Activated CD4-positive, alpha-beta memory T cell treated with anti-CD3 and anti-CD28 coated beads, Interleukin-2, amount 10 ng/mL, durations not matched to agents 7 days and 5 days (primary cell): ENCODE measurements at regions not wholly inside any gene's neighbourhood (a gene's known extent, or its start where the extent isn't known, plus 50 kb on each side); places are given as distances from the start of the nearest gene placed in this dataset.
"Not testable (repeated sequence)": the region's sequence is repeated elsewhere in the genome, so short reads cannot be mapped to it uniquely, and the experiment has no call there.

Experiments used
- CTCF ChIA-PET: fragments of 350-600 bp; sonication (Branson Sonifier 250); formaldehyde crosslinking; loops from one replicate; lab custom pipeline; 2021; ENCODE audit warnings: antibody characterized with exemption, inconsistent platforms; lab: Charles Lee
- POLR2A ChIA-PET: fragments of 350-600 bp; sonication (Branson Sonifier 250); formaldehyde crosslinking; loops from one replicate; lab custom pipeline; 2021; ENCODE audit warnings: antibody characterized with exemption; lab: Charles Lee
- DNase-seq: peaks from one replicate; pipeline ENCODE4 v3.0.0-alpha.2; 2020
- H3K27ac Mint-ChIP-seq: one replicate; pipeline ENCODE4 v1.8.0; 2021; ENCODE audit warnings: mild to moderate bottlenecking, mixed read lengths
- H3K27me3 Mint-ChIP-seq: one replicate; pipeline ENCODE4 v1.8.0; 2021; ENCODE audit warnings: mixed read lengths
- H3K36me3 Mint-ChIP-seq: one replicate; pipeline ENCODE4 v1.8.0; 2021; ENCODE audit warnings: low read depth, mixed read lengths
- H3K4me1 Mint-ChIP-seq: one replicate; pipeline ENCODE4 v1.8.0; 2021; ENCODE audit warnings: mixed read lengths
- H3K4me3 Mint-ChIP-seq: one replicate; pipeline ENCODE4 v1.8.0; 2021; ENCODE audit warnings: mild to moderate bottlenecking, mixed read lengths
- H3K9me3 Mint-ChIP-seq: one replicate; pipeline ENCODE4 v1.8.0; 2021; ENCODE audit warnings: mixed read lengths

GRCh38 chr2:190005513-190005912, 57.0 kb downstream of the MSTN start:
- CTCF ChIA-PET = interaction anchor here (0.6 kb wide), 1 partner anchor 438 kb away, joined by 3 read pairs; no protein-coding TSS in a partner anchor
- POLR2A ChIA-PET = no interaction called here
- no peak overlapping the region for H3K4me3 Mint-ChIP-seq
- H3K9me3 Mint-ChIP-seq = no peaks in the 10 kb centered on the region
- no peaks in the 10 kb centered on the region for H3K27me3 Mint-ChIP-seq
- no peak for DNase-seq
- H3K27ac Mint-ChIP-seq = no peak overlapping the region
- no peaks in the 10 kb centered on the region for H3K4me1 Mint-ChIP-seq
- no peaks in the 10 kb centered on the region for H3K36me3 Mint-ChIP-seq

- Mint-ChIP-seq H3K27ac (no peak overlapping the region), H3K9me3 (peaks cover 13% of the 10 kb centered on the region), H3K4me1 (no peaks in the 10 kb centered on the region), H3K27me3 (peaks cover 2% of the 10 kb centered on the region), H3K4me3 (no peak overlapping the region), H3K36me3 (no peaks in the 10 kb centered on the region)
- POLR2A ChIA-PET = no interaction called here
- DNase-seq = no peak
- CTCF ChIA-PET = no interaction called here
These were observed 62.9 kb downstream of the MSTN start for GRCh38 chr2:189999661-190000060.

- H3K27me3 Mint-ChIP-seq, H3K36me3 Mint-ChIP-seq, H3K4me3 Mint-ChIP-seq, DNase-seq, H3K4me1 Mint-ChIP-seq, POLR2A ChIA-PET, H3K27ac Mint-ChIP-seq, CTCF ChIA-PET: not testable (repeated sequence)
- peaks cover 13% of the 10 kb centered on the region for H3K9me3 Mint-ChIP-seq
These were observed 63.9 kb downstream of the MSTN start for GRCh38 chr2:189998665-189999064.

GRCh38 chr2:189997016-189997415, 65.5 kb downstream of the MSTN start:
- Mint-ChIP-seq H3K9me3 (peaks cover 16% of the 10 kb centered on the region), H3K4me1 (no peaks in the 10 kb centered on the region), H3K36me3 (no peaks in the 10 kb centered on the region), H3K4me3 (no peak overlapping the region), H3K27me3 (peaks cover 7% of the 10 kb centered on the region), H3K27ac (no peak overlapping the region)
- ChIA-PET CTCF (interaction anchor here (1.2 kb wide), 1 partner anchor 11 kb away, joined by 3 read pairs; no protein-coding TSS in a partner anchor), POLR2A (no interaction called here)
- no peak for DNase-seq

- H3K4me3 Mint-ChIP-seq = no peak overlapping the region
- H3K36me3 Mint-ChIP-seq = no peaks in the 10 kb centered on the region
- H3K9me3 Mint-ChIP-seq = peaks cover 16% of the 10 kb centered on the region
- no peaks in the 10 kb centered on the region for H3K4me1 Mint-ChIP-seq
- no peak for DNase-seq
- H3K27me3 Mint-ChIP-seq = peaks cover 7% of the 10 kb centered on the region
- ChIA-PET CTCF (interaction anchor here (1.2 kb wide), 1 partner anchor 13 kb away, joined by 3 read pairs; no protein-coding TSS in a partner anchor), POLR2A (no interaction called here)
- H3K27ac Mint-ChIP-seq = no peak overlapping the region
These were observed 66.8 kb downstream of the MSTN start for GRCh38 chr2:189995679-189996078.

GRCh38 chr2:189982780-189983394, 79.6 kb downstream of the MSTN start:
- H3K27me3 Mint-ChIP-seq = peaks cover 2% of the 10 kb centered on the region
- ChIA-PET POLR2A (no interaction called here), CTCF (interaction anchor here (0.6 to 1.1 kb wide), 3 partner anchors 99 to 356 kb away, joined by 3 read pairs; no protein-coding TSS in a partner anchor)
- H3K27ac Mint-ChIP-seq = no peak overlapping the region
- no peaks in the 10 kb centered on the region for H3K4me1 Mint-ChIP-seq
- H3K36me3 Mint-ChIP-seq = no peaks in the 10 kb centered on the region
- no peak for DNase-seq
- peaks cover 14% of the 10 kb centered on the region for H3K9me3 Mint-ChIP-seq
- H3K4me3 Mint-ChIP-seq = no peak overlapping the region

- ChIA-PET POLR2A (no interaction called here), CTCF (interaction anchor here (0.7 kb wide), 1 partner anchor 139 kb away, joined by 3 read pairs; no protein-coding TSS in a partner anchor)
- no peak for DNase-seq
- H3K9me3 Mint-ChIP-seq = peaks cover 14% of the 10 kb centered on the region
- H3K4me1 Mint-ChIP-seq = no peaks in the 10 kb centered on the region
- peaks cover 2% of the 10 kb centered on the region for H3K27me3 Mint-ChIP-seq
- no peak overlapping the region for H3K4me3 Mint-ChIP-seq
- no peak overlapping the region for H3K27ac Mint-ChIP-seq
- H3K36me3 Mint-ChIP-seq = no peaks in the 10 kb centered on the region
These were observed 80.4 kb downstream of the MSTN start for GRCh38 chr2:189982087-189982486.

GRCh38 chr2:189976488-189976887, 86.0 kb downstream of the MSTN start:
- CTCF ChIA-PET, H3K27me3 Mint-ChIP-seq, H3K36me3 Mint-ChIP-seq, POLR2A ChIA-PET, H3K9me3 Mint-ChIP-seq, H3K4me3 Mint-ChIP-seq, DNase-seq, H3K27ac Mint-ChIP-seq, H3K4me1 Mint-ChIP-seq: not testable (repeated sequence)

- POLR2A ChIA-PET = no interaction called here
- Mint-ChIP-seq H3K4me3 (no peak overlapping the region), H3K36me3 (no peaks in the 10 kb centered on the region), H3K9me3 (no peaks in the 10 kb centered on the region), H3K27me3 (peaks cover 1% of the 10 kb centered on the region), H3K4me1 (no peaks in the 10 kb centered on the region), H3K27ac (no peak overlapping the region)
- CTCF ChIA-PET = no interaction called here
- DNase-seq = no peak
These were observed 102.2 kb downstream of the MSTN start for GRCh38 chr2:189960346-189960745.

GRCh38 chr2:189959450-189959849, 103.1 kb downstream of the MSTN start:
- ChIA-PET CTCF (no interaction called here), POLR2A (no interaction called here)
- no peak for DNase-seq
- Mint-ChIP-seq H3K27ac (no peak overlapping the region), H3K27me3 (no peaks in the 10 kb centered on the region), H3K4me1 (peaks cover 1% of the 10 kb centered on the region), H3K36me3 (no peaks in the 10 kb centered on the region), H3K9me3 (no peaks in the 10 kb centered on the region), H3K4me3 (no peak overlapping the region)

GRCh38 chr2:189954989-189955388, 107.5 kb downstream of the MSTN start:
- DNase-seq = no peak
- no peak overlapping the region for H3K27ac Mint-ChIP-seq
- POLR2A ChIA-PET = no interaction called here
- no peak overlapping the region for H3K4me3 Mint-ChIP-seq
- H3K4me1 Mint-ChIP-seq = peaks cover 1% of the 10 kb centered on the region
- H3K9me3 Mint-ChIP-seq = no peaks in the 10 kb centered on the region
- H3K36me3 Mint-ChIP-seq = no peaks in the 10 kb centered on the region
- peaks cover 2% of the 10 kb centered on the region for H3K27me3 Mint-ChIP-seq
- CTCF ChIA-PET = no interaction called here

GRCh38 chr2:189952536-189953109, 109.9 kb downstream of the MSTN start:
- no peak overlapping the region for H3K4me3 Mint-ChIP-seq
- peaks cover 1% of the 10 kb centered on the region for H3K4me1 Mint-ChIP-seq
- POLR2A ChIA-PET = no interaction called here
- CTCF ChIA-PET = no interaction called here
- H3K36me3 Mint-ChIP-seq = no peaks in the 10 kb centered on the region
- no peaks in the 10 kb centered on the region for H3K9me3 Mint-ChIP-seq
- no peak overlapping the region for H3K27ac Mint-ChIP-seq
- no peak for DNase-seq
- peaks cover 2% of the 10 kb centered on the region for H3K27me3 Mint-ChIP-seq

GRCh38 chr2:189951791-189952535, 110.6 kb downstream of the MSTN start:
- ChIA-PET CTCF (no interaction called here), POLR2A (no interaction called here)
- Mint-ChIP-seq H3K4me3 (no peak overlapping the region), H3K9me3 (no peaks in the 10 kb centered on the region), H3K27me3 (peaks cover 2% of the 10 kb centered on the region), H3K36me3 (no peaks in the 10 kb centered on the region), H3K27ac (no peak overlapping the region), H3K4me1 (peaks cover 1% of the 10 kb centered on the region)
- no peak for DNase-seq
